K562 (cell line): ENCODE measurements at regions not wholly inside any gene's neighbourhood (a gene's known extent, or its start where the extent isn't known, plus 50 kb on each side); places are given as distances from the start of the nearest gene placed in this dataset.

Experiments
- ATAC-seq: fragments of 200-7000 bp; cut with Tn5 transposase; 3 replicates; pipeline ENCODE4 v1.9.1; 2020; ENCODE audit warnings: moderate library complexity
- BruUV-seq: library from RNA; stranded (reverse); fragments of 400-500 nt; replicated peaks from 2 replicates; lab custom pipeline; 2021; lab: Mats Ljungman, UMichigan
- CTCF ChIA-PET: fragments of 300-600 bp; formaldehyde crosslinking; extraction: SDS; loops from one replicate; lab custom pipeline; 2021; ENCODE audit warnings: low intra/inter-chr PET ratio; lab: Yijun Ruan, JAX
- POLR2A ChIA-PET: fragments of 300-600, 350-650 bp; sonication (Branson Sonifier 250); formaldehyde crosslinking; extraction: SDS; loops from one replicate; lab custom pipeline; 2021; ENCODE audit warnings: antibody characterized with exemption, inconsistent platforms; lab: Yijun Ruan, JAX
- DNase-seq, 4 experiments: peaks; one replicate each; pipeline versions ENCODE4 v3.0.0 to v3.0.0-alpha.2; 2011 to 2018; ENCODE audit warnings: low spot score in 3 of 4, mixed read lengths in 3 of 4; ENCODE audit errors: extremely low read depth in 1 of 4
- FAIRE-seq: peaks from 2 replicates; lab custom pipeline; 2011; peaks lifted over from hg19 to GRCh38; lab: Jason Lieb, UNC
- H2AFZ ChIP-seq: 2 replicates; pipeline ENCODE4 v1.6.0; 2011; ENCODE audit warnings: low read depth, low read length, control low read depth, inconsistent platforms
- H3K27ac ChIP-seq: fragments of 200-600 bp; 3 replicates; pipeline ENCODE4 v1.8.0; 2011; ENCODE audit warnings: low read depth, mild to moderate bottlenecking, control low read depth, inconsistent platforms, low read length, moderate library complexity, mixed read lengths; ENCODE audit errors: extremely low read depth
- H3K27me3 ChIP-seq, 2 experiments: fragments of 300-600 bp in 1 of 2; 2 replicates in 1 of 2; 3 replicates in 1 of 2; pipeline versions ENCODE4 v1.6.0 to v1.8.0; 2011; ENCODE audit warnings: inconsistent platforms in 2 of 2, low read length in 2 of 2, mild to moderate bottlenecking in 1 of 2, mixed read lengths in 1 of 2, moderate library complexity in 1 of 2; ENCODE audit not compliant: control insufficient read depth in 2 of 2, insufficient read depth in 2 of 2
- H3K36me3 ChIP-seq: fragments of 300-600 bp; 3 replicates; pipeline ENCODE4 v1.8.0; 2011; ENCODE audit warnings: mild to moderate bottlenecking, low read length, inconsistent platforms; ENCODE audit not compliant: control insufficient read depth, insufficient read depth
- H3K4me1 ChIP-seq, 2 experiments: fragments of 200-600 bp in 1 of 2; replicated peaks in 1 of 2; 2 replicates in 1 of 2; 3 replicates in 1 of 2; pipeline versions ENCODE4 v1.5.1 to v1.8.0; 2011; ENCODE audit warnings: inconsistent platforms in 2 of 2, low read length in 2 of 2, mild to moderate bottlenecking in 1 of 2, mixed read lengths in 1 of 2, moderate library complexity in 1 of 2; ENCODE audit not compliant: control insufficient read depth in 2 of 2, insufficient read depth in 2 of 2
- H3K4me2 ChIP-seq: 2 replicates; pipeline ENCODE4 v1.6.1; 2011; ENCODE audit warnings: low read length, control low read depth, inconsistent platforms, mixed read lengths; ENCODE audit not compliant: insufficient read depth
- H3K4me3 ChIP-seq: fragments of 200-600 bp; sonication (generic), shearing (Covaris generic); 2 replicates; pipeline ENCODE4 v1.5.1; 2016; ENCODE audit warnings: control low read depth, inconsistent platforms
- H3K79me2 ChIP-seq: fragments of 200-600 bp; 3 replicates; pipeline ENCODE4 v1.8.0; 2011; ENCODE audit warnings: low read length, inconsistent platforms; ENCODE audit not compliant: control insufficient read depth, insufficient read depth
- H3K9ac ChIP-seq, 2 experiments: 2 replicates each; pipeline versions ENCODE4 v1.6.0 to v1.6.1; 2011; ENCODE audit warnings: low read depth in 2 of 2, low read length in 2 of 2, control low read depth in 1 of 2, inconsistent platforms in 1 of 2, mild to moderate bottlenecking in 1 of 2, mixed read lengths in 1 of 2; ENCODE audit not compliant: insufficient read depth in 1 of 2
- H3K9me1 ChIP-seq: one replicate; pipeline ENCODE4 v1.6.0; 2011; ENCODE audit warnings: inconsistent platforms, mild to moderate bottlenecking, low read length, moderate library complexity; ENCODE audit not compliant: control insufficient read depth, insufficient read depth
- H3K9me3 ChIP-seq: replicated peaks from 2 replicates; pipeline ENCODE4 v1.5.1; 2011; ENCODE audit warnings: low read depth, low read length, inconsistent platforms; ENCODE audit not compliant: control insufficient read depth, insufficient read depth
- H4K20me1 ChIP-seq: replicated peaks from 2 replicates; pipeline ENCODE4 v1.6.1; 2011; ENCODE audit warnings: low read length, inconsistent platforms, mixed read lengths; ENCODE audit not compliant: control insufficient read depth, insufficient read depth
- CXXC5 ChIP-seq: fragments of 250-450 bp; sonication (Bioruptor Pico); IDR thresholded peaks from 2 replicates; pipeline ENCODE4 v1.8.0; 2022; ENCODE audit warnings: inconsistent platforms, mild to moderate bottlenecking, moderate library complexity
- HDAC8 ChIP-seq: fragments of 450-650 bp; IDR thresholded peaks from 2 replicates; pipeline ENCODE4 v1.6.1; 2016; ENCODE audit warnings: mild to moderate bottlenecking, missing genetic modification characterization, moderate library complexity, missing compliant biosample characterization
- KAT2B ChIP-seq: IDR thresholded peaks from one replicate; pipeline ENCODE4 v1.6.1; 2012; ENCODE audit warnings: low read depth, mild to moderate bottlenecking, control low read depth, inconsistent platforms, low read length, moderate library complexity
- KLF1 ChIP-seq: fragments of 450-650 bp; IDR thresholded peaks from 2 replicates; pipeline ENCODE4 v1.6.1; 2016; ENCODE audit warnings: missing genetic modification characterization, missing compliant biosample characterization
- MTA3 ChIP-seq: fragments of 450-650 bp; formaldehyde crosslinking; IDR thresholded peaks from 2 replicates; pipeline ENCODE4 v1.6.1; 2017; ENCODE audit warnings: mild to moderate bottlenecking, borderline replicate concordance
- REST ChIP-seq, 2 experiments: fragments of 450-650 bp; formaldehyde crosslinking in 1 of 2; IDR thresholded peaks; 2 replicates each; pipeline versions ENCODE4 v1.4.0 to v1.6.1; 2014 to 2020; ENCODE audit warnings: mild to moderate bottlenecking in 2 of 2, borderline replicate concordance in 1 of 2, low read depth in 1 of 2
- SP1 ChIP-seq: sonication (generic); formaldehyde crosslinking; IDR thresholded peaks from 2 replicates; pipeline ENCODE4 v1.8.1; 2022; ENCODE audit warnings: mild to moderate bottlenecking, missing genetic modification reagents
- ZNF699 ChIP-seq: fragments of 250-450 bp; sonication (Bioruptor Pico); IDR thresholded peaks from 2 replicates; pipeline ENCODE4 v1.8.0; 2021; ENCODE audit warnings: mild to moderate bottlenecking, moderate library complexity; ENCODE audit not compliant: insufficient replicate concordance
- WGBS: fragments of 100-300 bp; shearing (Covaris generic); methylation state at CpG from one replicate; pipeline ENCODE4 v1.1.6; 2016; ENCODE audit warnings: low coverage, mixed read lengths; ENCODE audit not compliant: insufficient coverage; ENCODE audit errors: missing lambda C conversion rate; 5-methylcytosine and 5-hydroxymethylcytosine counted together
- in situ Hi-C: fragments of 300-500 bp; cut with MboI; formaldehyde crosslinking; loops from 4 replicates; pipeline ENCODE4 v1.15.0; 2018; ENCODE audit warnings: inconsistent platforms, mixed read lengths
- intact Hi-C: fragments of 100-400 bp; cut with micrococcal nuclease; formaldehyde crosslinking; loops from 2 replicates; pipeline ENCODE4 v1.14.2; 2022
- TF ChIP-seq, protein P1 (sequence below): fragments of 450-650 bp; IDR thresholded peaks from 2 replicates; pipeline ENCODE4 v1.7.1; 2018; ENCODE audit warnings: mild to moderate bottlenecking, low read depth; ENCODE audit not compliant: partially characterized antibody
- TF ChIP-seq, protein P2 (sequence below): sonication (generic); formaldehyde crosslinking; IDR thresholded peaks from 2 replicates; pipeline ENCODE4 v1.8.0; 2022; ENCODE audit warnings: mild to moderate bottlenecking, missing genetic modification reagents, borderline replicate concordance

DNA sequence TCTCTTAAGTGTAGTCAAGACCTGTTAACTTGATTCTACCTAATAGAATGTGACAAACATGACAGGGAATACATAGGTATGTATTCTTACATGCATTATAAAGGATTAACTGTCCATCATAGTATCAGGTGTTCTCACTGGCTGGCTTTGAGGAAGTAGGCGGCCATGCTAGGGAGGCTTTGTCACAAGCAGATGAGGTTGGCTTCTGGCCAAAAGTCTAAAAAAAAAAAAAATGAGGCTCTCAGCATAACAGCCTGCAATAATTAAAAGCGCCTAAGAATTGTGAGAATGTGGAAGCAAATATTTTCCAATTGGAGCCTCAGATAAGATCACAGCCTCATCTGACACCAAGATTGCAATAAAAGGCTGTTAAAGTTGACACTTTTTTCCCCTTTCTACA, 1256.8 kb upstream of the SORCS1 start:
- no TSS peak for BruUV-seq
- in situ Hi-C loops = no loop called here
- H3K9me3 ChIP-seq = no peaks in the 10 kb centered on the region
- intact Hi-C loops = no loop called here
- no peak overlapping the region for H2AFZ ChIP-seq
- no peaks in the 10 kb centered on the region for H3K79me2 ChIP-seq
- no peaks in the 10 kb centered on the region for H3K27me3 ChIP-seq
- H3K4me1 ChIP-seq = no peaks in the 10 kb centered on the region
- DNase-seq = no peak
- H3K4me2 ChIP-seq = no peak overlapping the region
- no peaks in the 10 kb centered on the region for H3K36me3 ChIP-seq
- no peak for FAIRE-seq
- ATAC-seq = no peak
- WGBS = 0% methylated on average over 2 of the region's 2 CpGs
- CTCF ChIA-PET = no interaction called here
- H3K4me3 ChIP-seq = no peak overlapping the region
- no peak overlapping the region for H3K9ac ChIP-seq
- no peaks in the 10 kb centered on the region for H3K9me1 ChIP-seq
- no peaks in the 10 kb centered on the region for H4K20me1 ChIP-seq
- H3K27ac ChIP-seq = no peak overlapping the region
- POLR2A ChIA-PET = no interaction called here
- TF ChIP-seq SP1 (CRISPR knock-in tag) (no peak), KAT2B (no peak), HDAC8 (no peak), MTA3 (no peak), KLF1 (tag) (no peak), REST (IDR thresholded peaks at IDR 0.05; ENCODE audit: borderline replicate concordance) (no peak), REST (CRISPR knock-in tag; IDR thresholded peaks at IDR 0.05; ENCODE audit: low read depth) (no peak), CXXC5 (CRISPR knock-in tag) (no peak), ZNF699 (no peak)
- TF ChIP-seq, protein P1, sequence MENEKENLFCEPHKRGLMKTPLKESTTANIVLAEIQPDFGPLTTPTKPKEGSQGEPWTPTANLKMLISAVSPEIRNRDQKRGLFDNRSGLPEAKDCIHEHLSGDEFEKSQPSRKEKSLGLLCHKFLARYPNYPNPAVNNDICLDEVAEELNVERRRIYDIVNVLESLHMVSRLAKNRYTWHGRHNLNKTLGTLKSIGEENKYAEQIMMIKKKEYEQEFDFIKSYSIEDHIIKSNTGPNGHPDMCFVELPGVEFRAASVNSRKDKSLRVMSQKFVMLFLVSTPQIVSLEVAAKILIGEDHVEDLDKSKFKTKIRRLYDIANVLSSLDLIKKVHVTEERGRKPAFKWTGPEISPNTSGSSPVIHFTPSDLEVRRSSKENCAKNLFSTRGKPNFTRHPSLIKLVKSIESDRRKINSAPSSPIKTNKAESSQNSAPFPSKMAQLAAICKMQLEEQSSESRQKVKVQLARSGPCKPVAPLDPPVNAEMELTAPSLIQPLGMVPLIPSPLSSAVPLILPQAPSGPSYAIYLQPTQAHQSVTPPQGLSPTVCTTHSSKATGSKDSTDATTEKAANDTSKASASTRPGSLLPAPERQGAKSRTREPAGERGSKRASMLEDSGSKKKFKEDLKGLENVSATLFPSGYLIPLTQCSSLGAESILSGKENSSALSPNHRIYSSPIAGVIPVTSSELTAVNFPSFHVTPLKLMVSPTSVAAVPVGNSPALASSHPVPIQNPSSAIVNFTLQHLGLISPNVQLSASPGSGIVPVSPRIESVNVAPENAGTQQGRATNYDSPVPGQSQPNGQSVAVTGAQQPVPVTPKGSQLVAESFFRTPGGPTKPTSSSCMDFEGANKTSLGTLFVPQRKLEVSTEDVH = no peak
- TF ChIP-seq, protein P2, sequence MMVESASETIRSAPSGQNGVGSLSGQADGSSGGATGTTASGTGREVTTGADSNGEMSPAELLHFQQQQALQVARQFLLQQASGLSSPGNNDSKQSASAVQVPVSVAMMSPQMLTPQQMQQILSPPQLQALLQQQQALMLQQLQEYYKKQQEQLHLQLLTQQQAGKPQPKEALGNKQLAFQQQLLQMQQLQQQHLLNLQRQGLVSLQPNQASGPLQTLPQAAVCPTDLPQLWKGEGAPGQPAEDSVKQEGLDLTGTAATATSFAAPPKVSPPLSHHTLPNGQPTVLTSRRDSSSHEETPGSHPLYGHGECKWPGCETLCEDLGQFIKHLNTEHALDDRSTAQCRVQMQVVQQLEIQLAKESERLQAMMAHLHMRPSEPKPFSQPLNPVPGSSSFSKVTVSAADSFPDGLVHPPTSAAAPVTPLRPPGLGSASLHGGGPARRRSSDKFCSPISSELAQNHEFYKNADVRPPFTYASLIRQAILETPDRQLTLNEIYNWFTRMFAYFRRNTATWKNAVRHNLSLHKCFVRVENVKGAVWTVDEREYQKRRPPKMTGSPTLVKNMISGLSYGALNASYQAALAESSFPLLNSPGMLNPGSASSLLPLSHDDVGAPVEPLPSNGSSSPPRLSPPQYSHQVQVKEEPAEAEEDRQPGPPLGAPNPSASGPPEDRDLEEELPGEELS = no peak
